ENCODE measurements at regions not wholly inside any gene's neighbourhood (a gene's known extent, or its start where the extent isn't known, plus 50 kb on each side); places are given as distances from the start of the nearest gene placed in this dataset.

GRCh38 chr12:127358888-127359287, 908.1 kb upstream of the TMEM132C start:
- TF ChIP-seq POLR2A (IDR thresholded peaks at IDR 0.05) (no peak), CTCF (IDR thresholded peaks at IDR 0.05) (no peak)
